ENCODE measurements at regions not wholly inside any gene's neighbourhood (a gene's known extent, or its start where the extent isn't known, plus 50 kb on each side); places are given as distances from the start of the nearest gene placed in this dataset.
"Not testable (repeated sequence)": the region's sequence is repeated elsewhere in the genome, so short reads cannot be mapped to it uniquely, and the experiment has no call there.

DNA sequence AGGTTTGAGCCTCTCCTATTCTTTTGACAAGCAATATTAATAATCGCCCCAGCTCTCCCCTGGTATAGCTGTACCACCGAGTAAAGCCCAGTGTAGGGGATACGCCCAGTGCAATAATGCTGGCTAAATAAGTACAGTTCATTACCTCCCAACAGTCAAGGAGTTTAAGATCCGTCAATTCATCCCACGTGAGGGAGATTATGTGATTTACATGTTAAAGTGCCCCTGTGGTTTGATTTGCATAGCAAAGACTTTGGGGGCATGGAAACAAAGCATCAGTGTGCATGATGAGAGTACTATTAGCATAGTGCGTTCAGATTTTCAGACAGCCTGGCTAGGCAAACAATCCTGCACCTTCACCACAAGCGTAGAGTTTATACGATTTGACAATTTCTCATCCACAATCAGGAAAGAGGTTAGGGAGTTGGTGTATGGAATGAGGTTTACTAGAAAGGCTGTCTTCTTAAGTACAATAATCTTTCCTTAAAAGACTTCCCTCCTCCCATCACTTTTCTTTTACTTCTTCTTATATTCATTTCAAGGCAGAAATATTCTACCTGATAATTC, 754.0 kb downstream of the DIAPH3 start:
- intact Hi-C loops (cut with DNase I) = no loop called here
- DNase-seq = no peak

DNA sequence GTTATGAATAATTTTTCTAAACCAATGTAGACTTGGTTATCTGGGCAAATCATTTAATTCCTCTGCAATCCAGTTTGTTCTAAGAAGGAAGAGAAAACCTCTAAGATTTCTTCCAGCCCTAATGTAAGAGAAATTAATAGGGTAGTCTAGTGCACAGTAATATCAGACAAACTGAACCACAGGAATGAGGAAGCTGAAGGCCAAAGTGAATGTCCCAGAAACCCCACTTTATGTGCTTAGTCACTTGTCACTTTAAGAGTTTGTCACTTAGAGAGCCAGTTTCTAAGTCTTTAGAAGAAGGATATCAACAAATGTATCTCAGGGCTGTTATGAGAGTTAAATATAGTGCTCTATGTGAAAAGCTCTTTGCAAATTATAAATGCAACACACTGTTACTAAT, 750.6 kb downstream of the DIAPH3 start:
- intact Hi-C loops (cut with DNase I) = no loop called here
- DNase-seq = no peak

DNA sequence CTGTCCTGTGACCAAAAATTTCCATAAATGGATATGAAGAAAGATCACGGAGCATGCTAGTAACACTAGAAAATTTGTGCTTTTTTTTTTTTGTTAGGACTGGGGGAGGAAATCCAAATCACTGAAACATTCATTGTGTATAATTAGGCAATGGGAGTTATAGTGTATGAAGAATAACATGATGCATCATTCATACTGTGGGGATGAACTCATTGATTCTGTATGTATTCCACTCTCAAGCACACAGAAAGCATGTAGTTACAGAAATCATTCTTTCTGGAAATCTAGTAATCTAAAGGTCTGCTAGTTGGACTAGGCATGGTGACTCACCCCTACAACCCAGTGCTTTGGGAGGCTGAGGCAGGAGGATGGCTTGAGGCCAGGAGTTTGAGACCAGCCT, 749.7 kb downstream of the DIAPH3 start:
- intact Hi-C loops (cut with DNase I) = no loop called here
- no peak for DNase-seq

DNA sequence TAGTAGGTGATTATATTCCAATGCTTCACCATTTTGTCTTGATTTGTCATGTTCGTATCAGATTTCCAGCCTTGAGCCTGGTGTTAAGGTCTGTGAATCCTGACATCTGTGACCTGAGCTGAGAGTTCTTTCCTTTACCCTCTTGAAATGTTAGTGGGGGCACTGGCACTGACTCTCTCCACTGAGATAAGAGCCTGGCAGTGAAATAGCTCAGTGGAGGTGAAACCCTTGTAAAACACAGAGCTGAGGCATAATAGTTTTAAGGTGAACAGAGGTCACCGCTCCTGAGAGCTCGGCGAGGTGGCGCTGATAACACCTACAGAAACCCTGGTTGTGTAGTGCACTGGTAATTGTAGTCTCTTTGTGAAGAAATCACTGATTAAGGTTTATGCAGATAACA, 748.2 kb downstream of the DIAPH3 start:
- DNase-seq = no peak
- intact Hi-C loops (cut with DNase I) = no loop called here

DNA sequence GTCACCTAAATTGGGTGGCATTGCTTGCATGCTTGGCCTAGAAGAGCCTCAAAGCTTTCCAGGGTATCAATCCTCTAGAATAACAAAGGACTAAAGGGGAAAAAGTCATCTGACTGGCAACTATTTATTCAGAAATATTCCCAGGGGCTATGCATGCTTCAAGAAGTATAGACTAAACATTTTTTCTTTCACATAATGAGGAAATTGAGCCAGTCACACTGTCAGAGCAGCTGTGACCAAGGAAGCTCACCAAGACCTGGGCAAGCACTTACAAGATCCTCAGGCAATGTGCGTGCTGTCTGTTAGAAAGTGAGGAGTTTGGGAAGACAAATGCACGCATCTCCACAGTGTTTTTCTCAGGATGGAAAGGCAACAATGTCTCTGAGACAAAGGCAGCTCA, 747.2 kb downstream of the DIAPH3 start:
- intact Hi-C loops (cut with DNase I) = no loop called here
- DNase-seq = no peak

DNA sequence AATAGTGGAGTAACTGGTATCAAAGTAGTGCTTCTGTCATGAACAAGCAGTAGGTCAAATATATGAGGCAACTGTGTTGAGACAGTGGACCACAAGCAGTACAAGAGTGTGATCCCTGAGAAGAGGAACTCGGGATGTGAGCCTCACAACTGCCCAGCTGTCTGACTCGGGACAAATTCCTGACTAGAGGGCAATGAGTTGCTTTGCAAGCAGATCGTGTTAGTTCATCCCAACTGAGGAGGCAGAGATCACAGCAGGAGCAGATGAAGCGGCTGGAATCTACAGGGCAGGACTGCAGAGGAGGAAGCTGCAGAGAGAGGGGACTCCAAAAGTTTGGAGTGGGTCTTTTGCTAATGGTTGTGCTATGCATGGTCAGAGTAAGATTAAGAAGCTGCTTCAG, 741.1 kb downstream of the DIAPH3 start:
- intact Hi-C loops (cut with DNase I) = no loop called here
- DNase-seq = no peak

DNA sequence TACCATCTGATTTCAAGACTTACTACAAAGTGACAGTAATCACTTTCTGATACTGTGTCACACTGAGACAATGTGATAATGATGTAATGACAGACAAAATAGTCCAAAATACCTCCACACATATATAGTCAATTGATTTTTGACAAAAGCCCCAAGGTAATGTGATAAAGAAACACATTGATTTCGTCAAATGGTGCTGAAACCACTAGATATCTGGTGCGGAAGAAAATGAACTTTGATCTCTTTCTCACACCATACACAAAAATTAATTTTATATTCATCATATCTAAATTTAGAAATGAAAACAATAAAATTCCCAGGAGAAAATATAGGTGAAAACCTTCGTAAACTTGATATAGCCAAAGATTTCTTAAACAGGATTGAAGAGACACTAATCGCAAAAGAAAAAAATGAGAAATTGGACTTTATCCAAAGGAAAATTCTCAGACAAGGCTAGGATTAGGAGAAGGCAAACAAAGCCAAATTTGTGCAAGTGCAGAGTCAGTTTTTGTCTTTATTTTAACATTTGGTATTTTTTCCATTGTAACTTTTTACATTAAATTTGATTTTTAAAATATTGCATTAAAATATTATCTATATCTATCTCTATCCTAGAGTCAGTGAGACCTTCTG, 739.9 kb downstream of the DIAPH3 start:
- DNase-seq = no peak
- intact Hi-C loops (cut with DNase I) = no loop called here

DNA sequence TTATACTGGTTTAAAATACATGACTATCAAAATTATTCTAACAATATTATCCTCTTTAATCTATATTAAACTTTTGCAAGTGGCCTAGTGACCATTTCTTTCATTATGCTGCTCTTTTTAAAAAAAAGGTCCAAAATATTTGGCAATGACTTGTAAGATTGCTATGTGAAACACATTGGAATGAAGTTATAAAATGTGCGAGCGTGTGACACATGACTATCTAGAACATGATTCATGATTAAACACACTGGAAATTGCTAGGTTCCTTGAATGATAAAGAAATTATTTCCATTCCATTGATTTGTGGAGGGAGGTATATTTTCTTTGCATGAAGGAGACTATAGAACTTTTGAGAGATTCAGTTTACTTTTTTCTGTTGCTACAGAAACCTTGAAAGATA, 739.1 kb downstream of the DIAPH3 start:
- no peak for DNase-seq

DNA sequence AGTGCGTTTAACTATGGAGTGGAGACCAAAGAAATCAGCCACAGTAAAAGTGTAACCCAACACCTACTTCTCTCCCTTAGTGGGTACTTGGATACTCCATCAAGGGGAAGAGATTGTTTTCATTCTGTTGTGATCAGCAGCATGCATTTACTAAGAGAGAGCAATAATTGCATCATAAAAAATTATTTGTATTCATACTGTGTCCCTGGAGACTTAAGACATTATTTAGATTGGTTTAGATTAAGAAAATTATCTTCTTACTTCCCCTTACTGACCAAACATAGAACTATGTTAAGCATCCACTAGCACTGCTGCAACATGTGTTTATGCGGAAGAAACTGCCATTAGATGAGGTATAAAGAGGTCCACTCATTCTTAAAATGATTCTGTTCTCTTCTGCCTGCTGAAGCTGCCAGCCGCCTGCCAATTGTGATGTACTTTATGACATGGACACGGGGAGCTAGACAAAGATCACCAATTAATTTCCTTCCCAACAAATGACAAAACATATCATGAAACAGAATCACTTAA, 738.5 kb downstream of the DIAPH3 start:
- intact Hi-C loops (cut with DNase I) = no loop called here
- DNase-seq = no peak

More for the DNA sequence above, 739.1 kb downstream of the DIAPH3 start:
- intact Hi-C loops (cut with DNase I) = no loop called here

DNA sequence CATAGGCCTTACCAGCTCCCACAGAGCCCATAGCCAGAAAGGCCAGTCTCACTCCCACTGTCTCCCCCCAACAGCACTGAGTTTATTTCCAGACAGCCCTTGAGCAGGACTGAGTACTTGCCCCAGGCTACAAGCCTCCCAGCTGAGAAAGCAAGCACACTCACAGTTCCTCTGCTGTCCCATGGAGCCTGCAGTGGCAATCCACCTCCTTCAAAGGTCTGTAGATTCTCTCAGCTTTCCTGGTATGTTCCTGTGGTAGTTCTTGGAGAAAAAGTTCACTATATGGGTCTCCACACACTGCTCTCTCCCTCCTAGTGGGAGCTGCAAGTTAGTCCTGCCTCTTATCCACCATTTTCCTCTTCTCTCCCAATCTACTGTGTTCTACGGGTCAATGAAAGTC, 728.7 kb downstream of the DIAPH3 start:
- intact Hi-C loops (cut with DNase I) = no loop called here
- DNase-seq = no peak

DNA sequence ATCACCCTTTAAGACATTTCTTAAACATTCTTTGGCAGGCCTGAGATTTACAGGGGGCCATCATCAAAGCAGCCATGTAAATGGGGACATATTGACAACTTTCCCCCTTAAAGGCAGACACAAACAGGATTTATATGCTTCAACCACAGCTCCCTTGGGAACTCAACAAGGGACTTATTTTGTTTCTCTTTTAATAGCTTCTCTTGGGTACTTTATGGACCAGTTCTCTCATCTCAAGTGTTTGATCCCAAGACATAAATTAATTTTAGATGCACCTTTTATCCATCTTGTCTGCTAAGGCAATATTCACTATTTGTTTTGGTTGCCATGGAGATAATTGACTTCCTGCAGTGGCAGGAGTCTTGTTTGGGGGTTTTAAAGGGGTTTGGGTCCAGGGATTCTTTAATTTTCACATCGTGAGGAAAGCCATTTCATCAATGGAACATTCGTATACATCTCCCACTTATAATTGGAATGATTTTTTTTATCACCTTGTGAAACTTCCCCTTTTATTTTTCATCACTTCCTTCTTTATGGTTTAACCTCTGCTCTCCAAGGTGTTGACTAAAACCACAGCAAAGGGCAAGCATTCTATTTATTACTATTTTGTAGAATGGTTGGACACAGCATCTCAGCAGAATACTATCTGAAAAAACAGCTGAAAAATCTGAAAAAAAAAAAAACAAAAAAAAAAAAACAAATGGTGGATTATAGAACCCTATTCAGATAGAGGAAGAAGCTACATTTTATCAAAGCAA, 726.0 kb downstream of the DIAPH3 start:
- DNase-seq = no peak
- intact Hi-C loops (cut with DNase I) = no loop called here

DNA sequence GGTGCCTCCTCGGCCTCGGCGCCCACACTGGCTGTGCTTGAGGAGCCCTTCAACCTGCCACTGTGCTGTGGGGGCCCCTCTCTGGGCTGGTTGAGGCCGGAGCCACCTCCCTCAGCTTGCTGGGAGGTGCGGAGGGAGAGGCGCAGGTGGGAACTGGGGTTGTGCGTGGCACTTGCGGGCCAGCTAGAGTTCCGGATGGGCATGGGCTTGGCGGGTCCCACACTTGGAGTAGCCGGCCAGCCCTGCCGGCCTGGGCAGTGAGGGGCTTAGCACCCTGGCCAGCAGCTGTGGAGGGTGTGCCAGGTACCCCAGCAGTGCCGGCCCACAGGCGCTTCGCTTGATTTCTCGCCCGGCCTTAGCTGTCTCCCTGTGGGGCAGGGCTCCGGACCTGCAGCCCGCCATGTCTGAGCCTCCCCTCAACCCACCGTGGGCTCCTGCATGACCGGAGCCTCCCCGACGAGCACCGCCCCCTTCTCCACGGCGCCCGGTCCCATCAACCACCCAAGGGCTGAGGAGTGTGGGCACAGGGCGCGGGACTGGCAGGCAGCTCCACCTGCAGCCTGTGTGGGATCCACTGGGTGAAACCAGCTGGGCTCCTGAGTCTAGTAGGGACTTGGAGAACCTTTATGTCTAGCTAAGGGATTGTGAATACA, 723.8 kb downstream of the DIAPH3 start:
- no peak for DNase-seq

DNA sequence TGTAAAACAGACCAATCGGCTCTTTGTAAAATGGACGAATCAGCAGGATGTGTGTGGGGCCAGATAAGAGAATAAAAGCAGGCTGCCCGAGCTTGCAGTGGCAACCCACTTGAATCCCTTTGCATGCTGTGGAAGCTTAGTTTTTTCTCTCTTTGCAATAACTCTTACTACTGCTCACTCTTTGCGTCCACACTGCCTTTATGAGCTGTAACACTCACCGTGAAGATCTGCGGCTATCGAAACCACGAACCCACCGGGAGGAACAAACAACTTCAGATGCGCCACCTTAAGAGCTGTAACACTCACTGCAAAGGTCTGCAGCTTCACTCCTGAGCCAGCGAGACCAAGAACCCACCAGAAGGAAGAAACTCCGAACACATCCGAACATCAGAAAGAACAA, 722.7 kb downstream of the DIAPH3 start:
- intact Hi-C loops (cut with DNase I); DNase-seq: not testable (repeated sequence)

More for the DNA sequence above, 723.8 kb downstream of the DIAPH3 start:
- intact Hi-C loops (cut with DNase I) = no loop called here

DNA sequence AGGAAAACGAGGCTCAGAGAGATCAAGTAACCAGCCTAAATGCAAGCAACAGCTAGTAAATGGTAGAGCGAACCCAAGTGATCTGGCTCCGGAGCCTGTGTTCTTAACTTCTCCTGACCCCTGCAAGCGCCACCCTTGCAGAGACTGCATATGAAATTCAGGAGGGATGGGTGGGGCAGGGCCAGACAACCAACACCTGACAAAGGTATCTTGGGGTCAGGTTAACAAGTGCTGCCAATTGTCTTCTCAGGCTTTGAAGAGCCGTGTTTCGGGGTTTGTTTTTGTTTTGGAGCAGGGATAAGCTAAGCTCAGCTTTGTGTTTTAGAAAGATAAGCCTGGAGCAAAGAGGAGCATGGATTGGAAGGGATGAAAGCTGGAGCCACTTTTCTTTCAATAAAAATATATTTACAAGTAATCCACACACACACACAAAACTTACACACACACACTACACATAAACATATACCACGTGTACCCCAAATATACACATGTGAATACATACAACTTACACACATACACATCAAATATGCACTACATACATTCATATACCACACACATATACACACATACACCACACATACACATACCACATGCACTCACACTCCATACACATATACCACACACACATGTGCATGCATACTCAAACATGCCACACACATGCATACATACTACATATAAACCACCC, 722.0 kb downstream of the DIAPH3 start:
- no peak for DNase-seq
- intact Hi-C loops (cut with DNase I) = no loop called here

DNA sequence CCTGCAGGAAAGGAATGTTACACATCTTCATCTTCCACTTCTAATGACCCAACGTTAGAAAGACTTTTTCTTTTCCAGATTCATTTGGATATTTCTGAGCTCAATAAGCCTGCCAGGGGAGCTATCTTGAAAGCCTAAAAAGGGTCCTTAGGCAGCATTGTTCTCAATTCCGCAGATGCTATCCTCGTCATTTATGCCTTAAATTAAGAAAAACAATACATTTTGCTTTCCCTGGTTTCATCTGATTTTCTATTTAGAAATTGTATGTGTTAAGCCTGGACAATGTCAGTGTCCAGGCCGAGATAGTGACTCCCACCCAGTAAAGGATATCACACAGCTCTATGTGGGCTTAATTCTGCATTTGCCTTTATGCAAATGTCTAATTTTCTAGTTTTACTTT, 721.3 kb downstream of the DIAPH3 start:
- no peak for DNase-seq
- intact Hi-C loops (cut with DNase I) = no loop called here

DNA sequence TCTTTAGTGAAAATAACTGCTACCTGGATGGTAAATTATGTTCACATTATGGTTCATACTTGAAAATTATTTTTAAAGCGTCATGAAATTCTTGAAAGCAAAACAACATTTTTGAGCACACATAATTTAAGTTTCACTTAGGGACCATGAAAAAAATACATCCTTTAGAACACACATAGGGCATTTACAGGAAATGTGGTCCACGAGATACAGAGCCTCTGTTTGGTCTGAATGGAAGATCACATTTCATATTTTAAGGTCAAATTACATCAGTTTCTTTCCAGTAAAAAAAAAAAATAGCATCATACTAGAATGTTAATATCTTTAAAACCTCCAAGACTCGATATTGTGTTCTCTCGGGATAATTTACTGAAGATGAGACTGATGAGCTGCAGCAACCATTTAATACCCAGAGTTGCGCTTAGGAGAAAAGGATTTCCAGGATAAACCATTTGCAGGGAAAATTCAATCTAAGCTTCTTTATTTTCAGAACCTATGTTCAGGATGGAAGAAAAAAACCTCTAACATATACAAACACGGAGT, 720.7 kb downstream of the DIAPH3 start:
- DNase-seq = no peak
- intact Hi-C loops (cut with DNase I) = no loop called here

DNA sequence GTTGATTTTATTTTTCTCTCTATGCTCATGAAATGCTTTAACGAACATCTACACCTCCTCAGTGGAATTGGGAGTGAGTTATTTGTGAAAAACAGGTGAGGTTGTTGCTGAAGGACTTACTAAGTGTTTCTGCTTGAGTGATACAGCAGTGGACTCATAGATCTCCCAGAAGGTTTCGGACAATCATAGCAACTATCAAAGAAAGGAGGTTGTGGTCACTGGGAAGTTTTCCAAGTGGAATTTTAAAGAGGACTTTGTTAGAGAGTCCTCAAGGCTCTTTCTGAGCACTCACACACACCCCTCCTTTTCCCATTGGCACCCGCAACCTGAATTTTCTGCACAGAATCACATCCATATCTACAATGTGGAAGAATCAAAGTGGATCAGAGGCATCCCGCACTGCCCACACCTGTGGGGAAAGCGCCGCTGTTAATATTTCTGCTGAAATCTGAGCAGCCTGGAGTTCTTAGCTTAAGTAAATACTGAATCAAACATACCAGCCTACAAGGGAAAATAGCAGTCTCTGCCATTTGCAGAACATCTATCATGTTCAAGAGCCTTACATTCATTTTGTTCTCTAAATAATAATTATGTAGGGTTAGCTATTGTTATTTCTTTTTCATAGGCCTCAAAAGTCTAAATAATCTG, 719.4 kb downstream of the DIAPH3 start:
- intact Hi-C loops (cut with DNase I) = no loop called here
- DNase-seq = no peak

DNA sequence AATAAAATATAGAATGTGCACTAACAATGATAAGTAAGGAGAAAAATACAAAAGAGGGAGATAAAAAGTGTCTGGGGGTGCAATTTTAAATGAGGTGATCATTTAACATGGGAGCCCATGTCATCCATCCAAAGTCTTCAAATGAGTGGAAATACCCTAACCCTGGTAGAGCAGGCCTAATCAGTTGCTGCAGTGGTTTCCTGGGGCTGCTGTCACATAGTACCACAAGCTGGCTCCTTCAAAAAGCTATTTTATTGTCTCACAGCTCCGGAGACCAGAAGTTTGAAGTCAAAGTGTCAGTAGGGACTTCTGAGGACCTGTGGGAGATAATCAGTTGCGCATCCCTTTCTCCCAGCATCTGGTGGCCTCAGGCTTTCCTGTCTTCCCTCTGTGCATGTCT, 717.9 kb downstream of the DIAPH3 start:
- intact Hi-C loops (cut with DNase I) = no loop called here
- DNase-seq = no peak

DNA sequence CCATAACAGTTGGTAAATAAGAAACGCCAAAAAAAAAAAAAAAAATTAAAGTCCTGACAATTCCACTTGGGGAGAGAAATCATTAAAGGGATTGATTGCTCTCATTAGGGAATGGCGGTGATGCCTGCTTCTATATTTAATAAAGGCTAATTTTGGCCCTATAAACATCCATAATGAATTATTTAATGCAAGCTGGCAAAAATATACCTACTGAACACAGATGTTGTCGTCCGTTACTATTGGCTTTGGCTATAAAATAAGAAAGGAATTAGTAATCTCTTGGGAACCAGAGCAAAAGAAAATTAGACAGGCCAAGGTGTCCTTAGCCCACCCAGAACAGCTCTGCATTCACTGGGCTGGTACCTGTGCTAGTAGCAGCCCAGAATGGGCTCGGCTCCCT, 717.3 kb downstream of the DIAPH3 start:
- intact Hi-C loops (cut with DNase I) = no loop called here
- DNase-seq = no peak

DNA sequence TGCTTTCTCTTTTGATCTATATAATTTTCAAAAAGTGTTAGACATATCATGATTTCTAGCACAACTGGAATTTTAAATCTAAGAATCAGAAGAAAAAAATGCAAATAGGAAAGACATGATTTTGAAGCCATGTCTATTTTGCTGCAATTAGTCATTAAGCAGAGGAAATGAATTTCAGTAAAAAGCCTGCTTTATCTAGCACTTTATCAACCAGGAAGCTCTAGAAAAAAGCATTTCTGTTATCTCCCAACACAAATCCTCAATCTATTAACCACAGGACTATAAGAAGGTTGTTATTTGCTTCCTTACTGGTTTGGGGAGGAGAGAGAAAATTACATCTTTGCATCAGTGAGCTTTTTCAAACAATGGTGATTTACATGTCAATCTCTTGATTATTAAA, 716.7 kb downstream of the DIAPH3 start:
- intact Hi-C loops (cut with DNase I) = no loop called here
- DNase-seq = no peak
